Panc1 (cell line): ENCODE measurements at regions not wholly inside any gene's neighbourhood (a gene's known extent, or its start where the extent isn't known, plus 50 kb on each side); places are given as distances from the start of the nearest gene placed in this dataset.

Experiments used
- ATAC-seq: fragments of 200-7000 bp; cut with Tn5 transposase; 2 replicates; pipeline ENCODE4 v1.9.1; 2020; ENCODE audit warnings: mild to moderate bottlenecking, moderate library complexity
- BruUV-seq: library from RNA; stranded (reverse); fragments of 400-500 nt; replicated peaks from 2 replicates; lab custom pipeline; 2021; lab: Mats Ljungman, UMichigan
- CTCF ChIA-PET: fragments of 300-600 bp; sonication (Branson Sonifier 250); formaldehyde crosslinking; loops from one replicate; lab custom pipeline; 2022; ENCODE audit warnings: antibody characterized with exemption; lab: Charles Lee
- POLR2A ChIA-PET: fragments of 300-600 bp; sonication (Branson Sonifier 250); formaldehyde crosslinking; loops from one replicate; lab custom pipeline; 2022; ENCODE audit warnings: antibody characterized with exemption; lab: Charles Lee
- DNase-seq: peaks from one replicate; pipeline ENCODE4 v3.0.0-alpha.2; 2010; ENCODE audit warnings: low read depth, low spot score
- H3K27ac ChIP-seq: 2 replicates; pipeline ENCODE4 v1.5.1; 2011; ENCODE audit warnings: mild to moderate bottlenecking, low read length, inconsistent platforms
- H3K27me3 ChIP-seq: fragments of 200-500 bp; sonication (Bioruptor generic); 2 replicates; pipeline ENCODE4 v1.6.0; 2014; ENCODE audit warnings: low read length, inconsistent platforms; ENCODE audit not compliant: control insufficient read depth, insufficient read depth
- H3K36me3 ChIP-seq: fragments of 200-500 bp; sonication (Bioruptor generic); 2 replicates; pipeline ENCODE4 v1.5.1; 2014; ENCODE audit warnings: inconsistent platforms, mild to moderate bottlenecking, low read length, moderate library complexity; ENCODE audit not compliant: control insufficient read depth, insufficient read depth
- H3K4me1 ChIP-seq: 2 replicates; pipeline ENCODE4 v1.5.1; 2011; ENCODE audit warnings: inconsistent platforms, mild to moderate bottlenecking, low read length, moderate library complexity; ENCODE audit not compliant: control insufficient read depth, insufficient read depth
- H3K4me3 ChIP-seq, 2 experiments: 2 replicates each; pipeline ENCODE4 v1.5.1; 2011 to 2012; ENCODE audit warnings: low read depth in 2 of 2, low read length in 2 of 2, mild to moderate bottlenecking in 2 of 2, inconsistent platforms in 1 of 2, moderate library complexity in 1 of 2
- H3K9me3 ChIP-seq: fragments of 200-500 bp; sonication (Bioruptor generic); 2 replicates; pipeline ENCODE4 v1.5.1; 2014; ENCODE audit warnings: low read depth, mild to moderate bottlenecking, inconsistent platforms, low read length, moderate library complexity; ENCODE audit not compliant: control insufficient read depth, insufficient read depth
- POLR2AphosphoS5 ChIP-seq: IDR thresholded peaks from 2 replicates; pipeline ENCODE4 v1.6.1; 2012; ENCODE audit warnings: mild to moderate bottlenecking, low read depth, low read length, moderate library complexity
- SIN3A ChIP-seq: IDR thresholded peaks from 2 replicates; pipeline ENCODE4 v1.6.1; 2012; ENCODE audit warnings: low read depth, mild to moderate bottlenecking, low read length, moderate library complexity, borderline replicate concordance; ENCODE audit not compliant: insufficient read depth
- TCF7L2 ChIP-seq: IDR thresholded peaks from 2 replicates; pipeline ENCODE4 v1.6.1; 2011; ENCODE audit warnings: mild to moderate bottlenecking, low read depth, low read length, inconsistent platforms
- in situ Hi-C: cut with HindIII; loops from 2 replicates; pipeline ENCODE4 v1.10.0; 2016; ENCODE audit warnings: low sequenced_read_pairs, low pct_unique_long_range_greater_than_20kb
- intact Hi-C: fragments of 100-400 bp; cut with micrococcal nuclease; formaldehyde crosslinking; loops from one replicate; pipeline ENCODE4 v1.10.0; 2022; ENCODE audit not compliant: unreplicated experiment
- TF ChIP-seq, protein P1 (sequence below), 2 experiments: IDR thresholded peaks; 2 replicates each; pipeline ENCODE4 v1.6.1; 2011 to 2012; ENCODE audit warnings: low read depth in 2 of 2, control low read depth in 1 of 2, low read length in 1 of 2, mild to moderate bottlenecking in 1 of 2, moderate library complexity in 1 of 2; ENCODE audit not compliant: insufficient read depth in 1 of 2
- TF ChIP-seq, protein P2 (sequence below): fragments of 450-650 bp; IDR thresholded peaks from 2 replicates; pipeline ENCODE4 v1.5.1; 2017; ENCODE audit warnings: mild to moderate bottlenecking

DNA sequence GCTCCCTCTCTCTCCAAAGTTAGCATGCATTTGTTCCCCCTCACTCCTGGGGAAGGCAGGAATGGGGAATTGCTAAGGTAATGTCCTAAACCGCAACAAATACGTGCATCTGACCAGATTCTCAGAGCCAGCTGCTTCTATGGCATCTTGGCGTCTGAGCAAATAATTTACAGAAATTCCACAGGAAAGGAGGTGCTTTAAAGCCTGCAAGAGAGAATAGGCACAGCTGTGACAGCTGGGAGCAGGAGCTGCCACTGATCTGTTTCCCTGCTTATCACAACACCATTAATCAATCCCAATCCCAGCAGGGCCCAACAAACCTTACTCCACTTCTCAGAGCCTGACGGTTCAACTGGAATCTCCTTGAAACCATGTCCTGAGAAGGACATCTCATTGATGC lies 83.5 kb upstream of the ZNF281 start:
- no TSS peak for BruUV-seq
- DNase-seq = no peak
- ChIA-PET POLR2A (interaction anchor here (0.5 kb wide), 2 partner anchors 15 to 806 kb away, joined by 3 read pairs; no protein-coding TSS in a partner anchor), CTCF (no interaction called here)
- Histone ChIP-seq H3K4me1 (0 out of 2 replicates have a peak, but pooled peaks cover 1% of the 10 kb centered on the region), H3K36me3 (no peaks in the 10 kb centered on the region), H3K4me3 (no peak overlapping the region), H3K27me3 (no peaks in the 10 kb centered on the region; the same call in 1 of the 2 replicates), H3K9me3 (no peaks in the 10 kb centered on the region), H3K27ac (no peak overlapping the region)
- in situ Hi-C loops = no loop called here
- TF ChIP-seq, protein P1, sequence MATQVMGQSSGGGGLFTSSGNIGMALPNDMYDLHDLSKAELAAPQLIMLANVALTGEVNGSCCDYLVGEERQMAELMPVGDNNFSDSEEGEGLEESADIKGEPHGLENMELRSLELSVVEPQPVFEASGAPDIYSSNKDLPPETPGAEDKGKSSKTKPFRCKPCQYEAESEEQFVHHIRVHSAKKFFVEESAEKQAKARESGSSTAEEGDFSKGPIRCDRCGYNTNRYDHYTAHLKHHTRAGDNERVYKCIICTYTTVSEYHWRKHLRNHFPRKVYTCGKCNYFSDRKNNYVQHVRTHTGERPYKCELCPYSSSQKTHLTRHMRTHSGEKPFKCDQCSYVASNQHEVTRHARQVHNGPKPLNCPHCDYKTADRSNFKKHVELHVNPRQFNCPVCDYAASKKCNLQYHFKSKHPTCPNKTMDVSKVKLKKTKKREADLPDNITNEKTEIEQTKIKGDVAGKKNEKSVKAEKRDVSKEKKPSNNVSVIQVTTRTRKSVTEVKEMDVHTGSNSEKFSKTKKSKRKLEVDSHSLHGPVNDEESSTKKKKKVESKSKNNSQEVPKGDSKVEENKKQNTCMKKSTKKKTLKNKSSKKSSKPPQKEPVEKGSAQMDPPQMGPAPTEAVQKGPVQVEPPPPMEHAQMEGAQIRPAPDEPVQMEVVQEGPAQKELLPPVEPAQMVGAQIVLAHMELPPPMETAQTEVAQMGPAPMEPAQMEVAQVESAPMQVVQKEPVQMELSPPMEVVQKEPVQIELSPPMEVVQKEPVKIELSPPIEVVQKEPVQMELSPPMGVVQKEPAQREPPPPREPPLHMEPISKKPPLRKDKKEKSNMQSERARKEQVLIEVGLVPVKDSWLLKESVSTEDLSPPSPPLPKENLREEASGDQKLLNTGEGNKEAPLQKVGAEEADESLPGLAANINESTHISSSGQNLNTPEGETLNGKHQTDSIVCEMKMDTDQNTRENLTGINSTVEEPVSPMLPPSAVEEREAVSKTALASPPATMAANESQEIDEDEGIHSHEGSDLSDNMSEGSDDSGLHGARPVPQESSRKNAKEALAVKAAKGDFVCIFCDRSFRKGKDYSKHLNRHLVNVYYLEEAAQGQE (IDR thresholded peaks at IDR 0.05; ENCODE audit: insufficient read depth in 1 of 2, low read depth in 2 of 2, low read length in 1 of 2) = no peak
- TF ChIP-seq, protein P2, sequence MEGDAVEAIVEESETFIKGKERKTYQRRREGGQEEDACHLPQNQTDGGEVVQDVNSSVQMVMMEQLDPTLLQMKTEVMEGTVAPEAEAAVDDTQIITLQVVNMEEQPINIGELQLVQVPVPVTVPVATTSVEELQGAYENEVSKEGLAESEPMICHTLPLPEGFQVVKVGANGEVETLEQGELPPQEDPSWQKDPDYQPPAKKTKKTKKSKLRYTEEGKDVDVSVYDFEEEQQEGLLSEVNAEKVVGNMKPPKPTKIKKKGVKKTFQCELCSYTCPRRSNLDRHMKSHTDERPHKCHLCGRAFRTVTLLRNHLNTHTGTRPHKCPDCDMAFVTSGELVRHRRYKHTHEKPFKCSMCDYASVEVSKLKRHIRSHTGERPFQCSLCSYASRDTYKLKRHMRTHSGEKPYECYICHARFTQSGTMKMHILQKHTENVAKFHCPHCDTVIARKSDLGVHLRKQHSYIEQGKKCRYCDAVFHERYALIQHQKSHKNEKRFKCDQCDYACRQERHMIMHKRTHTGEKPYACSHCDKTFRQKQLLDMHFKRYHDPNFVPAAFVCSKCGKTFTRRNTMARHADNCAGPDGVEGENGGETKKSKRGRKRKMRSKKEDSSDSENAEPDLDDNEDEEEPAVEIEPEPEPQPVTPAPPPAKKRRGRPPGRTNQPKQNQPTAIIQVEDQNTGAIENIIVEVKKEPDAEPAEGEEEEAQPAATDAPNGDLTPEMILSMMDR = no peak
- no peak for TF ChIP-seq POLR2AphosphoS5
- no peak for TF ChIP-seq SIN3A
- TF ChIP-seq TCF7L2 = no peak
- no peak for ATAC-seq
- intact Hi-C loops = no loop called here

DNA sequence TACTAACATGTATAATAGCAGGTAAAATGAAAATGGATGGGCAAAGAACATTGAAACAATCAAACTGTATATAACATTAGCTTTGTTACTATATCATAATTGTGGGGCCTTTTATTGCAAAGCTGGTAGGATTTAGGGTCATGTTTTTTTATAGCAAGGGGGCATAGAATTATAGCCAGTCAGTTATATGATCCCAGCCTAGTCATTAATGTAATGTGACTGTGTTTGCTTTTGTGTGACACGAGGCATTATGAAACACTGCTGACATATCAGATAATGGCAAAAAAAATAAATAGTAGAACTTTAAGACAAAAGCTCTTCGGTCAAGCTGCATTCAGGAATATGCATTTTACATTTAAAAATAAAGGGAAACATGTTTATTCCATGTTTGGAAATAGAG lies 81.3 kb upstream of the ZNF281 start:
- H3K4me3 ChIP-seq = no peak overlapping the region
- TF ChIP-seq POLR2AphosphoS5 (no peak), TCF7L2 (no peak), SIN3A (no peak)
- TF ChIP-seq, protein P2 = no peak
- TF ChIP-seq, protein P1 (IDR thresholded peaks at IDR 0.05; ENCODE audit: insufficient read depth in 1 of 2, low read depth in 2 of 2, low read length in 1 of 2) = no peak
- in situ Hi-C loops (no loop called here), intact Hi-C loops (no loop called here)
- H3K9me3 ChIP-seq = no peaks in the 10 kb centered on the region
- no peaks in the 10 kb centered on the region for H3K36me3 ChIP-seq
- CTCF ChIA-PET = interaction anchor here (0.6 kb wide), 1 partner anchor 648 kb away, joined by 3 read pairs; no protein-coding TSS in a partner anchor
- 0 out of 2 replicates have a peak, but pooled peaks cover 9% of the 10 kb centered on the region for H3K4me1 ChIP-seq
- POLR2A ChIA-PET = no interaction called here
- BruUV-seq = no TSS peak
- no peaks in the 10 kb centered on the region; the same call in 1 of the 2 replicates for H3K27me3 ChIP-seq
- DNase-seq (no peak), ATAC-seq (no peak)
- H3K27ac ChIP-seq = no peak overlapping the region; the same call in 1 of the 2 replicates
